ENCODE measurements at regions not wholly inside any gene's neighbourhood (a gene's known extent, or its start where the extent isn't known, plus 50 kb on each side); places are given as distances from the start of the nearest gene placed in this dataset.

DNA sequence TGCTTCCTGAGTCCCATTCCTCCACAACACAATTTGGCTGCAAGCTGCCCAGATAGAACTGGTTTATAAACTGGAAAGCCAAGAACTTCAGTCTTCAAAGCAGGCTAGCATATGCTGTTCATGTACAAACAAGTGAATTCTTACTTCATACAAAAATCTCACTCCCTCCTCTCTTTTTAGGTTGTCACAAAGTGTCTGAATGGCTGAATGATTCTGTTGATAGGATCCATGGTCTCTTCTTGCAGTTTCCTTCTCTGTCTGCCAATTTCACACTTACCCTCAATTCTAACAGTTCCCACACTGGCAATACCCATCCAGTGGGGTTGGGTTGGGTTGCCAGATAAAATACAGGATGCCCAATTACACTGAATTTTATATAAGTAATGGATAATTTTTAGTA is 363.5 kb downstream of the DEPDC1B start:
- TF ChIP-seq CTCF (IDR thresholded peaks at IDR 0.05) = no peak
- TF ChIP-seq EZH2 (IDR thresholded peaks at IDR 0.05; ENCODE audit: borderline replicate concordance, insufficient read depth, low read depth, low read length, poor library complexity, severe bottlenecking) = no peak
